Loucy (cell line): ENCODE measurements at regions not wholly inside any gene's neighbourhood (a gene's known extent, or its start where the extent isn't known, plus 50 kb on each side); places are given as distances from the start of the nearest gene placed in this dataset.

Source experiments
- EZH2phosphoT487 ChIP-seq: fragments of 200-600 bp; IDR thresholded peaks from 2 replicates; pipeline ENCODE4 v1.6.1; 2018; ENCODE audit warnings: antibody characterized with exemption, mild to moderate bottlenecking, moderate library complexity, borderline replicate concordance
- TF ChIP-seq, protein P1 (sequence below): fragments of 200-600 bp; sonication (generic); conservative IDR thresholded peaks from 2 replicates; pipeline ENCODE4 v1.5.1; 2014; ENCODE audit warnings: mild to moderate bottlenecking, antibody characterized with exemption, low read length

DNA sequence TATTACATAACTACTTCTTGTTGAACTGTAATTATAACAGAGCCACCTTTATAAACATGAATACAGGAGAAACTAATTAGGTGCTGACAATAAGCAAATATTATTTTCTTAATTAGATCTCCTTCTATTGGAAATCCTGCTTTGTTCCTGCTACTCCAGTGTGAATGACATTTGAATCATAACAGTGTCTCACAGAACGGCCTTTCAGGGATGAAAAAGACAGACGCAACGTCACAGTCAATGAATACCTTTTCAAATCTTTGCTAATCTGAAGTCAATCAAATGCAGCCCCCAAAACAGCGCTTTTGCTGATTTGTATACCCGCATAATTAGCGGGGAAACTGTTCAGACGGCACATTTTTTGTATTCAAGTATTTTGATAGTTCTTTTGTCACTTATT, 240.4 kb upstream of the CDH8 start:
- TF ChIP-seq, protein P1, sequence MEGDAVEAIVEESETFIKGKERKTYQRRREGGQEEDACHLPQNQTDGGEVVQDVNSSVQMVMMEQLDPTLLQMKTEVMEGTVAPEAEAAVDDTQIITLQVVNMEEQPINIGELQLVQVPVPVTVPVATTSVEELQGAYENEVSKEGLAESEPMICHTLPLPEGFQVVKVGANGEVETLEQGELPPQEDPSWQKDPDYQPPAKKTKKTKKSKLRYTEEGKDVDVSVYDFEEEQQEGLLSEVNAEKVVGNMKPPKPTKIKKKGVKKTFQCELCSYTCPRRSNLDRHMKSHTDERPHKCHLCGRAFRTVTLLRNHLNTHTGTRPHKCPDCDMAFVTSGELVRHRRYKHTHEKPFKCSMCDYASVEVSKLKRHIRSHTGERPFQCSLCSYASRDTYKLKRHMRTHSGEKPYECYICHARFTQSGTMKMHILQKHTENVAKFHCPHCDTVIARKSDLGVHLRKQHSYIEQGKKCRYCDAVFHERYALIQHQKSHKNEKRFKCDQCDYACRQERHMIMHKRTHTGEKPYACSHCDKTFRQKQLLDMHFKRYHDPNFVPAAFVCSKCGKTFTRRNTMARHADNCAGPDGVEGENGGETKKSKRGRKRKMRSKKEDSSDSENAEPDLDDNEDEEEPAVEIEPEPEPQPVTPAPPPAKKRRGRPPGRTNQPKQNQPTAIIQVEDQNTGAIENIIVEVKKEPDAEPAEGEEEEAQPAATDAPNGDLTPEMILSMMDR, result no peak
- no peak for TF ChIP-seq EZH2phosphoT487
